ENCODE measurements at regions not wholly inside any gene's neighbourhood (a gene's known extent, or its start where the extent isn't known, plus 50 kb on each side); places are given as distances from the start of the nearest gene placed in this dataset.

DNA sequence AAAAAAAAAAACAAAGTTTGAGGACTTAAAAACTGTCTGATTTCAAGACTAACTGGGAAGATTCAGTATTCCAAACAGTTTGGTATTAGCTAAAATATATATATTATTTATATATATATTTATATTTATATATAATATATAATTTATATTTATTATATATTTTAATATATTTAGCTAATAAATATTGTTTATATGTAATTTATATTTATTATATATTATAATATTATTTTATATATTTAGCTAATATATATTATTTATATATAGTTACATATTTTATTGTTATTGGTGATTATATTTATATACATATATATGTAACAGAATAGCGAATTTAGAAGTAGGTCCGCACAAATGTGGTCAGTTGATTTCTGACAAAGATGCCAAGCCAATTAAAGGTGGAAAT, 480.2 kb upstream of the C1orf87 start:
- TF ChIP-seq CTCF (IDR thresholded peaks at IDR 0.05) = no peak
- intact Hi-C loops (cut with DNase I) = no loop called here

GRCh38 chr1:60547821-60548220, 474.3 kb upstream of the C1orf87 start:
- Histone ChIP-seq H3K27me3 (no peaks in the 10 kb centered on the region), H3K27ac (peak overlapping the region; percentile 11 to 30), H3K4me1 (no peaks in the 10 kb centered on the region), H3K9me3 (no peaks in the 10 kb centered on the region), H3K4me3 (peak overlapping the region in 1 of 2 donors; percentile 0), H3K36me3 (no peaks in the 10 kb centered on the region)
- no peak for TF ChIP-seq CTCF (IDR thresholded peaks at IDR 0.05)
- intact Hi-C loops (cut with DNase I) = no loop called here
- DNase-seq (ENCODE audit: low spot score in 2 of 2) = no peak

More for the DNA sequence above, 480.2 kb upstream of the C1orf87 start:
- Histone ChIP-seq H3K9me3 (no peaks in the 10 kb centered on the region), H3K36me3 (no peaks in the 10 kb centered on the region), H3K27me3 (no peaks in the 10 kb centered on the region), H3K27ac (no peak overlapping the region), H3K4me3 (no peak overlapping the region), H3K4me1 (no peaks in the 10 kb centered on the region)
- DNase-seq (ENCODE audit: low spot score in 2 of 2) = no peak

DNA sequence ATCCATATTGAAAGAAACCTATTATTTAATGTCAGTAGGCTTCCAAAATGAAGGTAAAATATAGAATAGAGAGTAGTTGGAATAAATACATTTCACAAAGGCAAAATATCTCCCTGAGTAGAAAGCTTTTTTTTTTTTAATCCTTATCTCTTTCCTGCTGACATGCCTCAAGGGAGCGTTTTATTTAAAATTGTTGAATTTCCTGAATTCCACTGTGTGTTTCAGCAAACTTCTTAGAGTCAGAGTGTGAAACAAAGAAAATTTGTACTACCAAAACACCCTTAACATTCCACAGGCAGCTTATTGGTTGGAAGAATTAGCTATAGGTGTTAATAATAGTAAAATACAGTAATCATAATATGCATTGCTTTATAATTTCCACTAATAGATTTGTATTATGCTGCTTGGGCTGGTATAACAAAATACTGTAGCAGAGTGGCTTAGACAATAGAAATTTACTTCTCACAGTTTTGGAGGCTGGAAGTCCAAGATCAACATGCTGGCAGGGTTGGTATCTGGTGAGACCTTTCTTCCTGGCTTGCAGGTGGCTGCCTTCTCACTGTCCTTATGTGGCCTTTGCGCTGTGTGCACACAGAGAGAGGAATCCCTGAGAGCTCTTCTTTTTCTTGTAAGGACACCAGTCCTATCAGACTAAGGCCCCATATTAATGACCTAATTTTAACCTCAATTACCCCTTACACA, 468.4 kb upstream of the C1orf87 start:
- Histone ChIP-seq H3K27me3 (no peaks in the 10 kb centered on the region), H3K9me3 (peaks cover 0 to 10% of the 10 kb centered on the region in 2 donors), H3K36me3 (no peaks in the 10 kb centered on the region), H3K4me1 (peaks cover 0 to 7% of the 10 kb centered on the region in 2 donors), H3K27ac (no peak overlapping the region), H3K4me3 (no peak overlapping the region)
- DNase-seq (ENCODE audit: low spot score in 2 of 2) = no peak
- intact Hi-C loops (cut with DNase I) = no loop called here
- no peak for TF ChIP-seq CTCF (IDR thresholded peaks at IDR 0.05)

- Histone ChIP-seq H3K9me3 (peaks cover 0 to 10% of the 10 kb centered on the region in 2 donors), H3K4me1 (peaks cover 0 to 7% of the 10 kb centered on the region in 2 donors), H3K4me3 (no peak overlapping the region), H3K27me3 (no peaks in the 10 kb centered on the region), H3K36me3 (no peaks in the 10 kb centered on the region), H3K27ac (no peak overlapping the region)
- intact Hi-C loops (cut with DNase I) = no loop called here
- TF ChIP-seq CTCF (IDR thresholded peaks at IDR 0.05) = no peak
- DNase-seq (ENCODE audit: low spot score in 2 of 2) = no peak
These were observed 466.6 kb upstream of the C1orf87 start for GRCh38 chr1:60540141-60540540.

DNA sequence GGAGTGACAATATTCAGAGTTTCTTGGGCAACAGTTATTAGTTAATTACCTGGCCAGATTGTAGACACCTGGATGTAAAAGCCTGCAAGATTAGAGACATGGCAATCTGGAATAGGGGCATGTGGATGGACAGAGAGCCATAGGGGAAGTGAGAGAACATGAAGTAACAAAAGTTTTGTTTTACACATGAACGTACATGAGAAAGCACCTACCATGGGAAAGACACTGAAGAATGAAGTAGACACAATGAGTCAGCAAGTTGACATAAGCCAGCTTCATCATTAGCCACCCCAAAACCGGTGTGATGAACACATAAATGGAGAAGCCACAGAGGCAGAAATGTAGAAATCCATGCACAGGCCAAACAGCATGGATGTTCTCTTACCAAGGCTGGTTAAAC, 462.1 kb upstream of the C1orf87 start:
- TF ChIP-seq CTCF (IDR thresholded peaks at IDR 0.05) = no peak
- DNase-seq (ENCODE audit: low spot score in 2 of 2) = no peak
- Histone ChIP-seq H3K4me3 (no peak overlapping the region), H3K4me1 (no peaks in the 10 kb centered on the region), H3K27ac (no peak overlapping the region), H3K9me3 (peaks cover 0 to 10% of the 10 kb centered on the region in 2 donors), H3K27me3 (no peaks in the 10 kb centered on the region), H3K36me3 (no peaks in the 10 kb centered on the region)
- intact Hi-C loops (cut with DNase I) = no loop called here

DNA sequence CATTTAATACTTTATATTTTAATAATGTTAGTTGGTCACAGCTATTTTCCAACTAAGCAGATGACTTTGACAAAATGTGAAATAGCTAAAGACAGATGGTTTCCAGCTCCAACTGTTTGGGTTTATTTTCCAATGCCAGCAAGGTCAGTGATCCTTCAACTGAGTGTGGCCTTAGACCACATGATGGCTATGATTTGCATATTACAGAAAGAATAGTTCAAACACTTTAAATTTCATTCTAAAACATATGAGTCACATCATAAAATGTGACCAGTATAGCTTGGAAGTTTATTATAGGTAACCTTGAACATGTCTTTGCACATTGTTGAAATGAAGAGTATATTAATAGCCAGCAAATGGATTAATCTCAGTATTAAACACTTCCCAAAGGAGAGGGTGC, 454.0 kb upstream of the C1orf87 start:
- H3K4me3 ChIP-seq = no peak overlapping the region
- no peaks in the 10 kb centered on the region for H3K4me1 ChIP-seq
- TF ChIP-seq CTCF (IDR thresholded peaks at IDR 0.05) = no peak
- H3K9me3 ChIP-seq = no peaks in the 10 kb centered on the region
- no peak overlapping the region for H3K27ac ChIP-seq
- intact Hi-C loops (cut with DNase I) = no loop called here
- DNase-seq (ENCODE audit: low spot score in 2 of 2) = no peak
- H3K36me3 ChIP-seq = no peaks in the 10 kb centered on the region
- H3K27me3 ChIP-seq = no peaks in the 10 kb centered on the region
